H1 (cell line): ENCODE measurements at regions not wholly inside any gene's neighbourhood (a gene's known extent, or its start where the extent isn't known, plus 50 kb on each side); places are given as distances from the start of the nearest gene placed in this dataset.

Experiments
- CTCF ChIA-PET: fragments of 300-600 bp; sonication (Branson Sonifier 250); formaldehyde crosslinking; loops from one replicate; lab custom pipeline; 2021; ENCODE audit not compliant: partially characterized antibody; lab: Charles Lee
- POLR2A ChIA-PET: fragments of 300-600 bp; sonication (Branson Sonifier 250); formaldehyde crosslinking; loops from one replicate; lab custom pipeline; 2021; ENCODE audit warnings: inconsistent platforms; ENCODE audit not compliant: partially characterized antibody; lab: Charles Lee
- DNase-seq, 2 experiments: peaks; one replicate each; pipeline versions ENCODE4 v3.0.0 to v3.0.0-alpha.2; 2010 to 2022; ENCODE audit warnings: low spot score in 2 of 2, low read depth in 1 of 2, mixed read lengths in 1 of 2
- FAIRE-seq: peaks from 2 replicates; lab custom pipeline; 2011; peaks lifted over from hg19 to GRCh38; lab: Jason Lieb, UNC
- H2AFZ ChIP-seq: 2 replicates; pipeline ENCODE4 v1.8.1; 2012; ENCODE audit warnings: low read length, inconsistent platforms
- H2AK5ac ChIP-seq: 2 replicates; pipeline ENCODE4 v1.6.1; 2013; ENCODE audit warnings: low read depth, low read length
- H2BK120ac ChIP-seq: replicated peaks from 2 replicates; pipeline ENCODE3; 2013; ENCODE audit warnings: low read depth, low read length, inconsistent platforms
- H2BK12ac ChIP-seq: 2 replicates; pipeline ENCODE4 v1.6.1; 2013; ENCODE audit warnings: low read depth, low read length
- H2BK15ac ChIP-seq: 2 replicates; pipeline ENCODE4 v1.6.1; 2013; ENCODE audit warnings: low read length
- H2BK20ac ChIP-seq: 2 replicates; pipeline ENCODE4 v1.6.1; 2013; ENCODE audit warnings: low read length
- H2BK5ac ChIP-seq: 2 replicates; pipeline ENCODE4 v1.6.1; 2013; ENCODE audit warnings: low read depth, low read length
- H3K14ac ChIP-seq: 2 replicates; pipeline ENCODE4 v1.6.1; 2013; ENCODE audit warnings: inconsistent platforms; ENCODE audit not compliant: insufficient read length
- H3K18ac ChIP-seq: 2 replicates; pipeline ENCODE4 v1.6.1; 2013; ENCODE audit warnings: low read length; ENCODE audit errors: extremely low read depth
- H3K23ac ChIP-seq: 2 replicates; pipeline ENCODE4 v1.6.1; 2013; ENCODE audit warnings: inconsistent platforms; ENCODE audit not compliant: insufficient read length
- H3K23me2 ChIP-seq: 2 replicates; pipeline ENCODE4 v1.6.1; 2013; ENCODE audit warnings: low read depth, low read length
- H3K27ac ChIP-seq: 2 replicates; pipeline ENCODE4 v1.6.1; 2011; ENCODE audit warnings: low read depth, low read length, inconsistent platforms
- H3K27me3 ChIP-seq, 4 experiments: replicated peaks in 1 of 4; 1 replicate in 1 of 4; 2 replicates in 3 of 4; pipeline versions ENCODE4 v1.6.1 to v1.8.1; 2011 to 2013; ENCODE audit warnings: low read length in 3 of 4, mild to moderate bottlenecking in 3 of 4, inconsistent platforms in 2 of 4, mixed read lengths in 2 of 4, moderate library complexity in 1 of 4; ENCODE audit not compliant: control insufficient read depth in 3 of 4, insufficient read depth in 3 of 4; ENCODE audit errors: extremely low read depth in 1 of 4
- H3K36me3 ChIP-seq, 4 experiments: 2 replicates each; pipeline versions ENCODE4 v1.6.1 to v1.8.1; 2011 to 2013; ENCODE audit warnings: mild to moderate bottlenecking in 4 of 4, low read length in 3 of 4, moderate library complexity in 2 of 4, control low read depth in 1 of 4, inconsistent platforms in 1 of 4; ENCODE audit not compliant: insufficient read depth in 4 of 4, control insufficient read depth in 2 of 4
- H3K4ac ChIP-seq: replicated peaks from 2 replicates; pipeline ENCODE3; 2013; ENCODE audit warnings: low read length, low read depth, mixed read lengths, inconsistent platforms; ENCODE audit not compliant: insufficient read length
- H3K4me1 ChIP-seq, 4 experiments: replicated peaks in 1 of 4; 1 replicate in 1 of 4; 2 replicates in 3 of 4; pipeline versions ENCODE4 v1.6.1 to v1.8.1; 2011 to 2013; ENCODE audit warnings: low read length in 3 of 4, inconsistent platforms in 2 of 4, mixed read lengths in 1 of 4; ENCODE audit not compliant: insufficient read depth in 4 of 4, control insufficient read depth in 3 of 4
- H3K4me2 ChIP-seq, 2 experiments: 2 replicates each; pipeline versions ENCODE4 v1.6.1 to v1.8.1; 2011 to 2013; ENCODE audit warnings: low read depth in 2 of 2, low read length in 2 of 2, control low read depth in 1 of 2, inconsistent platforms in 1 of 2, mild to moderate bottlenecking in 1 of 2; ENCODE audit not compliant: insufficient read depth in 1 of 2
- H3K4me3 ChIP-seq, 4 experiments: fragments of 200-600, 300-600 bp in 1 of 4; sonication (generic), shearing (Covaris generic), sonication (Bioruptor Twin) in 1 of 4; 2 replicates each; pipeline versions ENCODE4 v1.5.1 to v1.8.1; 2011 to 2016; ENCODE audit warnings: low read length in 4 of 4, low read depth in 3 of 4, control low read depth in 2 of 4, inconsistent platforms in 2 of 4, mild to moderate bottlenecking in 2 of 4, mixed read lengths in 1 of 4, moderate library complexity in 1 of 4; ENCODE audit not compliant: insufficient read depth in 2 of 4; ENCODE audit errors: extremely low read depth in 1 of 4
- H3K56ac ChIP-seq: replicated peaks from 2 replicates; pipeline ENCODE3; 2013; ENCODE audit warnings: low read depth, mild to moderate bottlenecking, mixed read lengths, low read length, inconsistent platforms; ENCODE audit not compliant: insufficient read length
- H3K79me1 ChIP-seq: 2 replicates; pipeline ENCODE4 v1.6.1; 2013; ENCODE audit warnings: low read depth, low read length, control low read depth
- H3K79me2 ChIP-seq, 2 experiments: 2 replicates each; pipeline versions ENCODE4 v1.6.1 to v1.8.1; 2012 to 2013; ENCODE audit warnings: low read length in 2 of 2, mild to moderate bottlenecking in 2 of 2, inconsistent platforms in 1 of 2; ENCODE audit not compliant: insufficient read depth in 2 of 2, control insufficient read depth in 1 of 2
- H3K9ac ChIP-seq, 4 experiments: replicated peaks in 1 of 4; 1 replicate in 1 of 4; 2 replicates in 3 of 4; pipeline versions ENCODE4 v1.6.1 to v1.8.1; 2011 to 2013; ENCODE audit warnings: low read depth in 3 of 4, low read length in 3 of 4, control low read depth in 2 of 4, mild to moderate bottlenecking in 2 of 4, moderate library complexity in 2 of 4, inconsistent platforms in 1 of 4; ENCODE audit errors: extremely low read depth in 1 of 4
- H3K9me3 ChIP-seq, 2 experiments: 2 replicates each; pipeline versions ENCODE4 v1.6.1 to v1.8.1; 2012 to 2013; ENCODE audit warnings: mild to moderate bottlenecking in 2 of 2, moderate library complexity in 2 of 2, control low read depth in 1 of 2, inconsistent platforms in 1 of 2, low read depth in 1 of 2, low read length in 1 of 2, mixed read lengths in 1 of 2; ENCODE audit not compliant: insufficient read depth in 2 of 2
- H4K20me1 ChIP-seq, 2 experiments: replicated peaks in 1 of 2; 2 replicates each; pipeline versions ENCODE3 to v1.8.1; 2011 to 2013; ENCODE audit warnings: inconsistent platforms in 2 of 2, low read length in 2 of 2, mild to moderate bottlenecking in 1 of 2; ENCODE audit not compliant: insufficient read depth in 2 of 2, control insufficient read depth in 1 of 2
- H4K5ac ChIP-seq: 2 replicates; pipeline ENCODE4 v1.6.1; 2013; ENCODE audit warnings: low read length, low read depth, mixed read lengths, inconsistent platforms; ENCODE audit not compliant: insufficient read length
- H4K8ac ChIP-seq: 2 replicates; pipeline ENCODE4 v1.8.0; 2013; ENCODE audit warnings: mild to moderate bottlenecking, moderate library complexity, low read length, inconsistent platforms; ENCODE audit not compliant: insufficient read depth; ENCODE audit errors: extremely low read depth
- H4K91ac ChIP-seq: replicated peaks from 2 replicates; pipeline ENCODE3; 2013; ENCODE audit warnings: low read length, mixed read lengths, inconsistent platforms; ENCODE audit not compliant: insufficient read length
- BACH1 ChIP-seq: IDR thresholded peaks from 2 replicates; pipeline ENCODE4 v1.6.1; 2012; ENCODE audit warnings: low read length, improper control_type of control experiment
- BCL11A ChIP-seq, 2 experiments: IDR thresholded peaks; one replicate each; pipeline ENCODE4 v1.6.1; 2011; ENCODE audit warnings: low read depth in 2 of 2, low read length in 2 of 2, mild to moderate bottlenecking in 2 of 2
- EZH2 ChIP-seq: fragments of 200-600 bp; sonication (generic); IDR thresholded peaks from 2 replicates; pipeline ENCODE4 v1.7.1; 2012; ENCODE audit warnings: low read depth, mild to moderate bottlenecking, moderate library complexity, low read length, inconsistent platforms; ENCODE audit not compliant: severe bottlenecking
- POLR2A ChIP-seq, 2 experiments: IDR thresholded peaks; 1 replicate in 1 of 2; 2 replicates in 1 of 2; pipeline ENCODE4 v1.6.1; 2011; ENCODE audit warnings: low read depth in 2 of 2, low read length in 2 of 2, mild to moderate bottlenecking in 2 of 2; ENCODE audit errors: control extremely low read depth in 1 of 2
- WGBS, 2 experiments: shearing (Covaris generic) in 1 of 2; methylation state at CpG; one replicate each; pipeline versions ENCODE4 v1.1.6 to v1.1.7; 2013 to 2015; ENCODE audit warnings: low lambda C conversion rate in 2 of 2, mixed read lengths in 2 of 2, inconsistent platforms in 1 of 2, low coverage in 1 of 2, missing lambda C conversion rate in 1 of 2; ENCODE audit not compliant: insufficient replicate concordance in 2 of 2, insufficient coverage in 1 of 2, insufficient read length in 1 of 2; ENCODE audit errors: extremely low coverage in 1 of 2, missing lambda C conversion rate in 1 of 2; 5-methylcytosine and 5-hydroxymethylcytosine counted together
- TF ChIP-seq, protein P1 (sequence below), 3 experiments: IDR thresholded peaks; 1 replicate in 2 of 3; 2 replicates in 1 of 3; pipeline versions ENCODE4 v1.5.1 to v1.6.1; 2011; ENCODE audit warnings: low read length in 3 of 3, mild to moderate bottlenecking in 3 of 3, inconsistent platforms in 2 of 3, low read depth in 1 of 3, moderate library complexity in 1 of 3; ENCODE audit not compliant: insufficient read depth in 1 of 3; ENCODE audit errors: control extremely low read depth in 1 of 3

DNA sequence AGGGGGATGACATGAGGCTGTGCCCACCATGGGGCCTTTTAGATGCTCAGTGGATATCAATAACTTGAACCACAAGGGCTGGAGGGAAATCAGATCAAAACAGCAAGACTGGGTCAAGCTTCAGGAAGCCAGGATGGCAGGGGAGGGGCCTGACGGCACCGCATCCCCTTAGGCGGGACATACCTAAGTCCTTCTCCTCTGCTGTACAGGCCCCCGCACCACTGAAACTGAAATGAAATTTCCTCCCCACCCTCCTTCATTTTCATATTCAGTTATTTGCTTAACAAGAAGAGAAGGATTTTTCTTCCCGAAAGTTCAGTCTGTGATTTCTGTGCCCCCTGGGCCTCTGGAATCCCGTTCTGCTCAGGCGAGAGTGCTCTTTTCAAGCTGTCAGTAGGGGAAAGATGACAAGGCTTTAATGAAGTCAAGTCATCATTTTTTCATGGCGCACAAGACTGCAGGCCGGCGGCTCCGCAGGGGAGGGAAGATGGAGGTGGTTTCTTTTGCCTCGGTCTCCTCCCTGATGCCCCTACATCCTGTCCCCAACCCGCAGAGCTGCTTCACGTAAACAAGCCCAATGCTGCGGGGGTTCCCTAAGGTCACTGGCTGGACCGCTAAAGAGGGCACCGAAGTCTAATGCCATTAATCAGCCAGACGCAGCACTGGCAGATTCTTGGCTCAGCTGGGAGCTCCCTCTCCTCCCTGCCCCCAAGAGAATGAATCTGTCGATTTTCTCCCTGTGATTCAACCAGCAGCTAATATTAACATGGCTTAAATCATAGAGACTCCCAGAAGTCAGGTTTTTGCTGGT, 264.8 kb downstream of the C1orf94 start:
- no peaks in the 10 kb centered on the region for H3K4me1 ChIP-seq
- POLR2A ChIA-PET = interaction anchor here (0.7 kb wide), 2 partner anchors 26 to 102 kb away, joined by 3 read pairs; no protein-coding TSS in a partner anchor
- 0 out of 2 replicates have a peak, but pooled peaks have one; percentile 34 for TF ChIP-seq BACH1
- TF ChIP-seq, protein P1, sequence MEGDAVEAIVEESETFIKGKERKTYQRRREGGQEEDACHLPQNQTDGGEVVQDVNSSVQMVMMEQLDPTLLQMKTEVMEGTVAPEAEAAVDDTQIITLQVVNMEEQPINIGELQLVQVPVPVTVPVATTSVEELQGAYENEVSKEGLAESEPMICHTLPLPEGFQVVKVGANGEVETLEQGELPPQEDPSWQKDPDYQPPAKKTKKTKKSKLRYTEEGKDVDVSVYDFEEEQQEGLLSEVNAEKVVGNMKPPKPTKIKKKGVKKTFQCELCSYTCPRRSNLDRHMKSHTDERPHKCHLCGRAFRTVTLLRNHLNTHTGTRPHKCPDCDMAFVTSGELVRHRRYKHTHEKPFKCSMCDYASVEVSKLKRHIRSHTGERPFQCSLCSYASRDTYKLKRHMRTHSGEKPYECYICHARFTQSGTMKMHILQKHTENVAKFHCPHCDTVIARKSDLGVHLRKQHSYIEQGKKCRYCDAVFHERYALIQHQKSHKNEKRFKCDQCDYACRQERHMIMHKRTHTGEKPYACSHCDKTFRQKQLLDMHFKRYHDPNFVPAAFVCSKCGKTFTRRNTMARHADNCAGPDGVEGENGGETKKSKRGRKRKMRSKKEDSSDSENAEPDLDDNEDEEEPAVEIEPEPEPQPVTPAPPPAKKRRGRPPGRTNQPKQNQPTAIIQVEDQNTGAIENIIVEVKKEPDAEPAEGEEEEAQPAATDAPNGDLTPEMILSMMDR (IDR thresholded peaks at IDR 0.05; ENCODE audit: control extremely low read depth in 1 of 3, insufficient read depth in 1 of 3, low read depth in 1 of 3, low read length in 3 of 3) = no peak
- no peak for TF ChIP-seq BCL11A (IDR thresholded peaks at IDR 0.05; ENCODE audit: low read depth in 2 of 2, low read length in 2 of 2)
- TF ChIP-seq POLR2A (IDR thresholded peaks at IDR 0.05; ENCODE audit: control extremely low read depth in 1 of 2, low read depth in 2 of 2, low read length in 2 of 2) = no peak
- no peak for TF ChIP-seq EZH2
- TF ChIP-seq, all 59 proteins: peak for 1
- H2BK120ac ChIP-seq = no peak overlapping the region
- FAIRE-seq (no peak), DNase-seq (no peak)
- H3K4ac ChIP-seq = no peak overlapping the region
- H3K27me3 ChIP-seq = no peaks in the 10 kb centered on the region
- H2AK5ac ChIP-seq = no peak overlapping the region
- H4K8ac ChIP-seq = no peak overlapping the region
- no peak overlapping the region for H3K56ac ChIP-seq
- H2BK20ac ChIP-seq = no peak overlapping the region
- no peak overlapping the region for H2AFZ ChIP-seq
- no peak overlapping the region for H3K14ac ChIP-seq
- no peaks in the 10 kb centered on the region for H3K36me3 ChIP-seq
- H3K79me2 ChIP-seq = no peaks in the 10 kb centered on the region
- H4K5ac ChIP-seq = no peak overlapping the region
- no peak overlapping the region for H3K18ac ChIP-seq
- H3K23ac ChIP-seq = no peak overlapping the region
- no peaks in the 10 kb centered on the region for H4K20me1 ChIP-seq
- no peaks in the 10 kb centered on the region for H3K23me2 ChIP-seq
- H2BK5ac ChIP-seq = no peak overlapping the region
- WGBS, 2 experiments = 86% methylated on average over 19 of the region's 19 CpGs; no CpG with 5 or more reads in 1 of the 2 experiments
- no peak overlapping the region for H3K4me3 ChIP-seq
- H3K9me3 ChIP-seq = no peaks in the 10 kb centered on the region
- H4K91ac ChIP-seq = no peak overlapping the region
- H3K4me2 ChIP-seq = no peak overlapping the region
- H3K9ac ChIP-seq = no peak overlapping the region
- no peak overlapping the region for H3K27ac ChIP-seq
- CTCF ChIA-PET = interaction anchor here (0.9 to 1.3 kb wide), 2 partner anchors 19 to 301 kb away, joined by 3 read pairs; no protein-coding TSS in a partner anchor
- no peaks in the 10 kb centered on the region for H3K79me1 ChIP-seq
- no peak overlapping the region for H2BK15ac ChIP-seq
- no peak overlapping the region for H2BK12ac ChIP-seq
